ENCODE measurements at regions not wholly inside any gene's neighbourhood (a gene's known extent, or its start where the extent isn't known, plus 50 kb on each side); places are given as distances from the start of the nearest gene placed in this dataset.

DNA sequence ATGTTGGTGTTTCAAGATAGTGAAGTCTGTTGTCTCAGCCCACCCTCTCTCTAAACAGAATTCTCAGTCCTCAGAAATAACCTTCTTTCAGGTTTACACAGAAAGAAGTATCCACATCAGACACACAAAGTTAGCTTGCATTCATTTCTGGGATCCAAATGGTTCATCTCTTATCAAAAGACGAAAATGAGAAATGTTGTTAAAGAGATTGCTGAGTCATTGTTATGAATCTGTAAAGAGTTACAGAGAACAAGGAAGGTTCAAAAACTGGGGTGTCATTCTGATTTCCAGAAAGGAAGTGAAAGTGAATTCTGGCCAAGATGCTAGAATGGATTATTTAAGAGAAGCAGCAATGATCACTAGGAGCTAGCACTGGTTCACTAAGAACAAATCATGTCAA, 90.5 kb upstream of the ATXN1 start:
- Histone ChIP-seq H3K4me3 (no peak overlapping the region), H3K27ac (peak overlapping the region in 3 of 8 donors; percentile 0 to 34 (median 4)), H3K36me3 (no peaks in the 10 kb centered on the region), H3K27me3 (replicated peaks in 1 of 7) (no peaks in the 10 kb centered on the region), H3K9me3 (no peaks in the 10 kb centered on the region), H3K4me1 (peaks cover 0 to 32% (median 6%) of the 10 kb centered on the region in 6 donors)
- intact Hi-C loops (cut with DNase I; ENCODE audit: low total_unique reads): no loop called here
- 7 to 15% (median 7%) methylated on average over 1 of the region's 1 CpG for WGBS, 5 donors
- no peak for DNase-seq
- no peak for TF ChIP-seq POLR2A (IDR thresholded peaks at IDR 0.05)
- TF ChIP-seq, protein P1, sequence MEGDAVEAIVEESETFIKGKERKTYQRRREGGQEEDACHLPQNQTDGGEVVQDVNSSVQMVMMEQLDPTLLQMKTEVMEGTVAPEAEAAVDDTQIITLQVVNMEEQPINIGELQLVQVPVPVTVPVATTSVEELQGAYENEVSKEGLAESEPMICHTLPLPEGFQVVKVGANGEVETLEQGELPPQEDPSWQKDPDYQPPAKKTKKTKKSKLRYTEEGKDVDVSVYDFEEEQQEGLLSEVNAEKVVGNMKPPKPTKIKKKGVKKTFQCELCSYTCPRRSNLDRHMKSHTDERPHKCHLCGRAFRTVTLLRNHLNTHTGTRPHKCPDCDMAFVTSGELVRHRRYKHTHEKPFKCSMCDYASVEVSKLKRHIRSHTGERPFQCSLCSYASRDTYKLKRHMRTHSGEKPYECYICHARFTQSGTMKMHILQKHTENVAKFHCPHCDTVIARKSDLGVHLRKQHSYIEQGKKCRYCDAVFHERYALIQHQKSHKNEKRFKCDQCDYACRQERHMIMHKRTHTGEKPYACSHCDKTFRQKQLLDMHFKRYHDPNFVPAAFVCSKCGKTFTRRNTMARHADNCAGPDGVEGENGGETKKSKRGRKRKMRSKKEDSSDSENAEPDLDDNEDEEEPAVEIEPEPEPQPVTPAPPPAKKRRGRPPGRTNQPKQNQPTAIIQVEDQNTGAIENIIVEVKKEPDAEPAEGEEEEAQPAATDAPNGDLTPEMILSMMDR (IDR thresholded peaks at IDR 0.05 in 8 of 11, conservative IDR thresholded peaks at IDR 0.05 in 3 of 11): no peak
- no peak for TF ChIP-seq POLR2AphosphoS5 (IDR thresholded peaks at IDR 0.05)

- H3K9me3 ChIP-seq: no peaks in the 10 kb centered on the region
- 72 to 92% (median 75%) methylated on average over 3 of the region's 3 CpGs for WGBS, 5 donors
- H3K4me3 ChIP-seq: no peak overlapping the region
- TF ChIP-seq POLR2AphosphoS5 (IDR thresholded peaks at IDR 0.05) (no peak), POLR2A (IDR thresholded peaks at IDR 0.05) (no peak)
- TF ChIP-seq, protein P1 (IDR thresholded peaks at IDR 0.05 in 8 of 11, conservative IDR thresholded peaks at IDR 0.05 in 3 of 11): no peak
- peak overlapping the region in 3 of 8 donors; percentile 0 to 34 (median 4) for H3K27ac ChIP-seq
- H3K27me3 ChIP-seq (replicated peaks in 1 of 7): no peaks in the 10 kb centered on the region
- intact Hi-C loops (cut with DNase I; ENCODE audit: low total_unique reads): no loop called here
- no peak for DNase-seq
- H3K4me1 ChIP-seq: peaks cover 0 to 32% (median 6%) of the 10 kb centered on the region in 6 donors
- H3K36me3 ChIP-seq: no peaks in the 10 kb centered on the region
These were observed 89.8 kb upstream of the ATXN1 start for GRCh38 chr6:16851044-16851540.

- WGBS, 5 donors: 29 to 44% (median 38%) methylated on average over 5 of the region's 5 CpGs
- Histone ChIP-seq H3K36me3 (no peaks in the 10 kb centered on the region), H3K4me3 (no peak overlapping the region), H3K27ac (peak overlapping the region in 3 of 8 donors; percentile 0 to 34 (median 4)), H3K4me1 (peaks cover 0 to 32% (median 6%) of the 10 kb centered on the region in 6 donors), H3K27me3 (replicated peaks in 1 of 7) (no peaks in the 10 kb centered on the region), H3K9me3 (no peaks in the 10 kb centered on the region)
- TF ChIP-seq POLR2A (IDR thresholded peaks at IDR 0.05): no peak
- no peak for TF ChIP-seq POLR2AphosphoS5 (IDR thresholded peaks at IDR 0.05)
- TF ChIP-seq, protein P1 (IDR thresholded peaks at IDR 0.05 in 8 of 11, conservative IDR thresholded peaks at IDR 0.05 in 3 of 11): no peak
- intact Hi-C loops (cut with DNase I; ENCODE audit: low total_unique reads): no loop called here
- DNase-seq: no peak
These were observed 89.4 kb upstream of the ATXN1 start for GRCh38 chr6:16850681-16851026.

GRCh38 chr6:16849988-16850680, 88.9 kb upstream of the ATXN1 start:
- WGBS, 5 donors: 33 to 45% (median 37%) methylated on average over 7 of the region's 7 CpGs
- Histone ChIP-seq H3K9me3 (no peaks in the 10 kb centered on the region), H3K4me3 (no peak overlapping the region), H3K27me3 (replicated peaks in 1 of 7) (no peaks in the 10 kb centered on the region), H3K36me3 (no peaks in the 10 kb centered on the region), H3K4me1 (peaks cover 0 to 32% (median 6%) of the 10 kb centered on the region in 6 donors), H3K27ac (no peak overlapping the region)
- intact Hi-C loops (cut with DNase I; ENCODE audit: low total_unique reads): no loop called here
- DNase-seq: no peak
- no peak for TF ChIP-seq POLR2A (IDR thresholded peaks at IDR 0.05)
- TF ChIP-seq, protein P1 (IDR thresholded peaks at IDR 0.05 in 8 of 11, conservative IDR thresholded peaks at IDR 0.05 in 3 of 11): no peak
- TF ChIP-seq POLR2AphosphoS5 (IDR thresholded peaks at IDR 0.05): no peak
